Natural killer cell (primary cell): ENCODE measurements at regions not wholly inside any gene's neighbourhood (a gene's known extent, or its start where the extent isn't known, plus 50 kb on each side); places are given as distances from the start of the nearest gene placed in this dataset.

Experiments
- ATAC-seq, 3 donors: fragments of 150-1000 bp in 2 of 3; fragments of 200-7000 bp in 1 of 3; cut with Tn5 transposase; 1 replicate in 1 of 3; 2 replicates in 2 of 3; pipeline ENCODE4 v1.10.0; 2021; ENCODE audit warnings: mild to moderate bottlenecking in 2 of 3, moderate library complexity in 2 of 3
- DNase-seq, 2 donors: peaks; one replicate each; pipeline versions ENCODE4 v3.0.0 to v3.0.0-alpha.2; 2013 to 2021; ENCODE audit warnings: mixed read lengths in 1 of 2
- H3K27ac ChIP-seq: one replicate; pipeline ENCODE4 v1.5.1; 2013; ENCODE audit warnings: mild to moderate bottlenecking, low read length
- H3K27me3 ChIP-seq: one replicate; pipeline ENCODE4 v1.6.1; 2013; ENCODE audit warnings: low read length; ENCODE audit not compliant: control insufficient read depth, insufficient read depth
- H3K36me3 ChIP-seq: one replicate; pipeline ENCODE4 v1.6.1; 2013; ENCODE audit warnings: low read length; ENCODE audit not compliant: control insufficient read depth, insufficient read depth
- H3K4me1 ChIP-seq: one replicate; pipeline ENCODE4 v1.6.1; 2013; ENCODE audit warnings: low read length; ENCODE audit not compliant: control insufficient read depth, insufficient read depth
- H3K4me3 ChIP-seq: one replicate; pipeline ENCODE4 v1.5.1; 2013; ENCODE audit warnings: low read length
- H3K9me3 ChIP-seq: one replicate; pipeline ENCODE4 v1.6.1; 2013; ENCODE audit warnings: low read length; ENCODE audit not compliant: control insufficient read depth, insufficient read depth
- H3K27ac Mint-ChIP-seq, 2 donors: one replicate each; pipeline ENCODE4 v1.8.0; 2022; ENCODE audit warnings: mild to moderate bottlenecking in 2 of 2, mixed read lengths in 2 of 2, moderate library complexity in 1 of 2
- H3K27me3 Mint-ChIP-seq, 2 donors: one replicate each; pipeline ENCODE4 v1.8.0; 2022; ENCODE audit warnings: low read depth in 2 of 2, mixed read lengths in 2 of 2
- H3K36me3 Mint-ChIP-seq: one replicate; pipeline ENCODE4 v1.8.0; 2022; ENCODE audit warnings: mixed read lengths
- H3K4me1 Mint-ChIP-seq, 2 donors: one replicate each; pipeline ENCODE4 v1.8.0; 2022; ENCODE audit warnings: mixed read lengths in 2 of 2
- H3K4me3 Mint-ChIP-seq: one replicate; pipeline ENCODE4 v1.8.0; 2022; ENCODE audit warnings: mild to moderate bottlenecking, moderate library complexity, mixed read lengths
- H3K9me3 Mint-ChIP-seq, 2 donors: one replicate each; pipeline ENCODE4 v1.8.0; 2022; ENCODE audit warnings: mixed read lengths in 2 of 2
- WGBS: methylation state at CpG from one replicate; pipeline ENCODE4 v1.1.7; 2013; ENCODE audit warnings: missing lambda C conversion rate; ENCODE audit not compliant: insufficient coverage; 5-methylcytosine and 5-hydroxymethylcytosine counted together
- intact Hi-C: fragments of 100-400 bp; cut with micrococcal nuclease; formaldehyde crosslinking; loops from one replicate; pipeline ENCODE4 v1.14.2; 2022
- TF ChIP-seq, protein P1 (sequence below): fragments of 200-600 bp; IDR thresholded peaks from one replicate; pipeline ENCODE4 v1.8.0; 2022; ENCODE audit warnings: antibody characterized with exemption

DNA sequence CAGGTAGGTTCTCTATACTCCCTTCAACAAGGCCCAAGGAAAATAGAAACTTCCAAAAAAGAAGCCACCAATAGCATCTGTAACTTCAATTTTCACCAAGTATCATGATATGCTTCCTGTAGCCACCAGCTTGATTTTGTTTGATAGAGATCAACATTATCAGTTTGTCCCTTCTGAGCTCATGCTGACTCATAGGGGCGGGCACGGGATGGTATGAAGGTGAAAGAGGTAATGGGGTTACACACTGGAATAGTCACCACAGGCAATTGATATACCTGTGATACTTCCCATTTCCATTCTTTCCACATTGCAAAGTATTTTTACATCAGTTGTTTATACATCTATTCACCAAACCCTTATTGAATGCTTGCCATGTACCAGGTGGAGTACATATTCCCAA, 134.1 kb downstream of the KCNA5 start:
- intact Hi-C loops, result no loop called here
- Histone ChIP-seq H3K4me1 (no peaks in the 10 kb centered on the region), H3K36me3 (no peaks in the 10 kb centered on the region), H3K27me3 (no peaks in the 10 kb centered on the region), H3K9me3 (no peaks in the 10 kb centered on the region), H3K27ac (no peak overlapping the region), H3K4me3 (no peak overlapping the region)
- ATAC-seq (no peak), DNase-seq (no peak)
- Mint-ChIP-seq H3K4me3 (no peak overlapping the region), H3K4me1 (no peaks in the 10 kb centered on the region), H3K27ac (no peak overlapping the region), H3K36me3 (no peaks in the 10 kb centered on the region), H3K27me3 (peaks cover 6 to 33% of the 10 kb centered on the region in 2 donors), H3K9me3 (no peaks in the 10 kb centered on the region)
- 80% methylated on average over 2 of the region's 2 CpGs for WGBS
- TF ChIP-seq, protein P1, sequence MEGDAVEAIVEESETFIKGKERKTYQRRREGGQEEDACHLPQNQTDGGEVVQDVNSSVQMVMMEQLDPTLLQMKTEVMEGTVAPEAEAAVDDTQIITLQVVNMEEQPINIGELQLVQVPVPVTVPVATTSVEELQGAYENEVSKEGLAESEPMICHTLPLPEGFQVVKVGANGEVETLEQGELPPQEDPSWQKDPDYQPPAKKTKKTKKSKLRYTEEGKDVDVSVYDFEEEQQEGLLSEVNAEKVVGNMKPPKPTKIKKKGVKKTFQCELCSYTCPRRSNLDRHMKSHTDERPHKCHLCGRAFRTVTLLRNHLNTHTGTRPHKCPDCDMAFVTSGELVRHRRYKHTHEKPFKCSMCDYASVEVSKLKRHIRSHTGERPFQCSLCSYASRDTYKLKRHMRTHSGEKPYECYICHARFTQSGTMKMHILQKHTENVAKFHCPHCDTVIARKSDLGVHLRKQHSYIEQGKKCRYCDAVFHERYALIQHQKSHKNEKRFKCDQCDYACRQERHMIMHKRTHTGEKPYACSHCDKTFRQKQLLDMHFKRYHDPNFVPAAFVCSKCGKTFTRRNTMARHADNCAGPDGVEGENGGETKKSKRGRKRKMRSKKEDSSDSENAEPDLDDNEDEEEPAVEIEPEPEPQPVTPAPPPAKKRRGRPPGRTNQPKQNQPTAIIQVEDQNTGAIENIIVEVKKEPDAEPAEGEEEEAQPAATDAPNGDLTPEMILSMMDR, result no peak

DNA sequence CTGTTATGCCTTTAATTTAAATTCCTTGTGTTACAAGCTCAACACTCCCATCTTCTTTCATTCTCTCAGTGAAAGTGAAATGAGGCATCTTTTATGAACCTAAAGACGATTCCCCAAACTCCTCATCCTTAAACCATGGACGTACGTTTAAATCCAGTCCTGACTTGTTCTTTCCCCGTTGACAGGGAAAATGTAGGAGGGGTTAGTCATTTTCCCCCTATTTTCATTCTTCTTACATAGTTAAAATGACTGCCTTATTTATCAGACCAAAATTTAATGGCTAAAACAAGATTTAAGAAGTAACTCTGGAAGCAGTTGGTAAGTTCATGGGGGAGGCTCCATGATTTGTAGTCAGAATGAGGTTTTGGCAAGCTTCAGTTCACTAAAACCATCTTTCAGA, 134.9 kb downstream of the KCNA5 start:
- Histone ChIP-seq H3K36me3 (no peaks in the 10 kb centered on the region), H3K27ac (no peak overlapping the region), H3K4me3 (no peak overlapping the region), H3K9me3 (no peaks in the 10 kb centered on the region), H3K4me1 (no peaks in the 10 kb centered on the region), H3K27me3 (no peaks in the 10 kb centered on the region)
- ATAC-seq, result no peak
- Mint-ChIP-seq H3K27me3 (peaks cover 6 to 25% of the 10 kb centered on the region in 2 donors), H3K9me3 (no peaks in the 10 kb centered on the region), H3K27ac (no peak overlapping the region), H3K36me3 (no peaks in the 10 kb centered on the region), H3K4me1 (no peaks in the 10 kb centered on the region), H3K4me3 (no peak overlapping the region)
- TF ChIP-seq, protein P1, result no peak
- no peak for DNase-seq
- intact Hi-C loops, result no loop called here
- no CpG with 5 or more reads among the region's 4 CpGs for WGBS

DNA sequence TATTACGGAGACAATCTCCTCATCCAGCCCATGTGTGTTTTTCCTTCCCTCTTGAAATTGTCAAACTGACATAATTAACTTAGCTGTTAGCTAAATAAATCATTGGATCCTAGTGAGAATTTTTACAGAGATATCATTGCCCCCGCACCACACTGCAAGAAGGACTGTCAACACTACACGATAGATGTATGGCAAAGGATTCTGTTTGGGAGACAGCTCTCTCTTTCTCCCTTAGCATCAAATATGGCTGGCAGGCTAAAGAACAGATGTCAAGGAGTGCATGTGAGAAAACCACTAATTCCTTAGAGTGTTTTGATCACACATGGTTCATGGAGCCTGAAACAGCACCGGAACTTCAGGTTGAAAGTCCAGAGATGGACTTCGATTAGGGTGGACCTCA, 136.8 kb downstream of the KCNA5 start:
- Histone ChIP-seq H3K9me3 (no peaks in the 10 kb centered on the region), H3K4me1 (no peaks in the 10 kb centered on the region), H3K27me3 (no peaks in the 10 kb centered on the region), H3K4me3 (no peak overlapping the region), H3K27ac (no peak overlapping the region), H3K36me3 (no peaks in the 10 kb centered on the region)
- TF ChIP-seq, protein P1, result no peak
- H3K4me3 Mint-ChIP-seq, result no peak overlapping the region
- no peak for DNase-seq
- intact Hi-C loops, result no loop called here
- H3K9me3 Mint-ChIP-seq, result no peaks in the 10 kb centered on the region
- ATAC-seq, result no peak
- peaks cover 7 to 20% of the 10 kb centered on the region in 2 donors for H3K27me3 Mint-ChIP-seq
- 92% methylated on average over 4 of the region's 5 CpGs for WGBS
- H3K4me1 Mint-ChIP-seq, result no peaks in the 10 kb centered on the region
- H3K27ac Mint-ChIP-seq, result no peak overlapping the region
- H3K36me3 Mint-ChIP-seq, result no peaks in the 10 kb centered on the region

DNA sequence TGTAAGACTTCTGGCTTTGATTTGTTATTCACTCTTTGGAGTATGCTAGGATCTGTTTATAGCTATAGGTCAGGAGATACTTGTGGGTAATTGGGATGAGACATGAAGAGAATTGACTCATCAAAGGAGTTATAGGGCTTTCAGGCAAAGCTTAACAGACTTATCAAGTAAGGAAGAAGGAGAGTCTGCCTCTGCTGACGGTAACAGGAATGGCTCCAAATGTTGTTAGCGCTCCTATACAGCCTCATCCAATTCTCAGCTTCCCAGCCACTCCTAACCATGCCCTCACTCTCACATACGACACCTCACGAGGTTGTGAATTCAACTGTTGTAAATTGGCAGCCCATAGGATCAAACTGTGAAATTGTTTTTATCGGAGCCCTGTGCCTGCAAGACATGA, 140.5 kb downstream of the KCNA5 start:
- 87% methylated on average over 5 of the region's 5 CpGs for WGBS
- Histone ChIP-seq H3K9me3 (no peaks in the 10 kb centered on the region), H3K27me3 (no peaks in the 10 kb centered on the region), H3K36me3 (no peaks in the 10 kb centered on the region), H3K4me1 (no peaks in the 10 kb centered on the region), H3K27ac (no peak overlapping the region), H3K4me3 (no peak overlapping the region)
- peaks cover 10 to 14% of the 10 kb centered on the region in 2 donors for H3K27me3 Mint-ChIP-seq
- intact Hi-C loops, result no loop called here
- H3K4me1 Mint-ChIP-seq, result no peaks in the 10 kb centered on the region
- DNase-seq, result no peak
- ATAC-seq, result no peak
- TF ChIP-seq, protein P1, result no peak
- no peaks in the 10 kb centered on the region for H3K9me3 Mint-ChIP-seq
- no peak overlapping the region for H3K4me3 Mint-ChIP-seq
- no peaks in the 10 kb centered on the region for H3K36me3 Mint-ChIP-seq
- H3K27ac Mint-ChIP-seq, result no peak overlapping the region
